HG03045 (cell line): ENCODE measurements at regions not wholly inside any gene's neighbourhood (a gene's known extent, or its start where the extent isn't known, plus 50 kb on each side); places are given as distances from the start of the nearest gene placed in this dataset.
A peak's percentile ranks its signal among the peaks of the same experiment; 100 is the strongest.

ENCODE experiments used
- ATAC-seq: cut with Tn5 transposase; IDR thresholded peaks from one replicate; pipeline ENCODE4 v1.9.1; 2021; ENCODE audit warnings: mild to moderate bottlenecking, moderate library complexity; ENCODE audit not compliant: unreplicated experiment

GRCh38 chr5:74326571-74327338 lies 313.8 kb downstream of the ENC1 start:
- peak; percentile 92 for ATAC-seq

GRCh38 chr5:74325866-74326265 lies 314.7 kb downstream of the ENC1 start:
- ATAC-seq, result no peak

GRCh38 chr5:74324556-74324955 lies 316.0 kb downstream of the ENC1 start:
- ATAC-seq, result no peak

DNA sequence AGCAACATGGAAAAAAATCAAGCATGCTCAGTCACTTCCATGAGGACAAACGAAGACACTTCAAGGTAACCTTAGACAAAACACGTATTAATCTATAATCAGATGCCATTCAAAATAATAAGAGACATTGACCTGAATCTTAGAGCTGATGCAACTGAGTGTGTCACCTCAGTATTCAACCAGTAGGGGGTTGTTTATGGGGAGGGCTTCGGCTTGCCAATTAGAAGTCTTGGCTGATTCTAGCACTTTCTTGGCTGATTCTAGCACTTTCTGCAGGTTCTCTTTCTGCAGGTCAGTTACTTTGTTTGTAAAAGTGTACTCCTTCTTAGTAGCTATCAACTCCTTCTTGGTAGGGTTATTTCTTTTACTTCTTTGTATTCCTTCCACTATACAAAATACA lies 317.6 kb downstream of the ENC1 start:
- ATAC-seq, result no peak

GRCh38 chr5:74322191-74322590 lies 318.3 kb downstream of the ENC1 start:
- no peak for ATAC-seq

DNA sequence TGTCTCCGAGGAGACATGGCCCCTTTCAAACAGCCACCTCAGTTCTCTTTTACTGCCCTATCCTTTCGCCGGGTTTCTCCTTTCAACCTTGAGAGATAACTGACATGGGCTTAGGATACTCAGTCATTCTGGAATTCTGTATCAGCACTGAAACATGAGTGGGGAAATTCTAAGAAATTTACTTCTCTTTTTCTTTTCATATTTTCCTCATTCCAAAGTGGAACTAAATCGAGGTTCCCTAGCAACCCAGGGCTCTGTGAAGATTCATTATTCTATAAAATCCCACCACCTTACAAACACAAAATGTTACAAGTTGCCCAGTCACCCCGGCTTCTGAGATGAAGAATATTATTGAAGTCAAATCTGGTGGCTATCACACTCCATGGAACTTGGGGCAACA lies 319.2 kb downstream of the ENC1 start:
- no peak for ATAC-seq

DNA sequence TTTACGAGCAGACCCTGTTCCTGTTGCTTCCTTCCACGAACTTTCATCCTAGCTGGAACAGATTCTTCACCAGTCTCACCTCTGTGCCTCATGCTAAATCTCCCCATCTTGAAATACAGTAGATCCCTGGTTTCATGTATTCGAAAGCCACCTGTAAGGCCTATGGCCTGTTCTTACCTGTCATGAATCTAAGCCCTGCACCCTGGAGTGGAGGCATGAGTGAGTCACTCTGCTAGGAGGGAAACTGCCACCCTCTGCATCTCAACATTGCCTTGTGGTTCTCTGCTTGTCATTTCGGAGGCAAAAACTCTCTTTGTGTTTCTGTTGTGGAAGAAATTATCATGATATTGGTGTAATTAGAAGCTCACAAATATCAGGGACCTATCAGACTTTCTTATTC lies 320.0 kb downstream of the ENC1 start:
- ATAC-seq, result no peak

GRCh38 chr5:74319076-74319475 lies 321.5 kb downstream of the ENC1 start:
- no peak for ATAC-seq

DNA sequence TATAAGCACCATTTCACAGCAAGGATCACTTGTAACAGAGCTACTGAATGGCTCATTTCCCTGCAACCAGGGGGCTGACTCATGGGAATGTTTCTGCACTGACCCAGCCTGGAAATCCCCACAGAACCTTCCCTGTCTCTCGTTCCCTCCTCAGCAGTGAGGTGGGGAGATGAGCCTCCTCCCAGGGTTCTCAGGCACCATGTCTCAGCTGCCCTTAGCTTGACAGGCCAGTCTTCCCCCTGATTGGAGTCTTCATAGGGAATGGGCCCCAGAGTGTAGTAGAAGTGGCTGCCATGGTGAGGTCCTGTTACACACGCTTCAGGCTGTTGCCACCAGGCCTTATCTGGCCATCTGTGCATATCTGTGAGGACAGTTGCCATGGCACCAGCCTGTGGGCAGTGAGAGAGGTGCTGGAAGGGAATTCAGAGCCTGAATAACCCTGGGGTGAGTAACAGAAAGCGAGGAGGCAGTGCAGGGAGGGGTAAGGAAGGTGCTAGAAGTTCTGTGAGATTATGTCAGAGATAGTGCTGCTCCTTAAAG lies 324.4 kb downstream of the ENC1 start:
- peak; percentile 47 for ATAC-seq

GRCh38 chr5:74314906-74315305 lies 325.6 kb downstream of the ENC1 start:
- ATAC-seq, result no peak

DNA sequence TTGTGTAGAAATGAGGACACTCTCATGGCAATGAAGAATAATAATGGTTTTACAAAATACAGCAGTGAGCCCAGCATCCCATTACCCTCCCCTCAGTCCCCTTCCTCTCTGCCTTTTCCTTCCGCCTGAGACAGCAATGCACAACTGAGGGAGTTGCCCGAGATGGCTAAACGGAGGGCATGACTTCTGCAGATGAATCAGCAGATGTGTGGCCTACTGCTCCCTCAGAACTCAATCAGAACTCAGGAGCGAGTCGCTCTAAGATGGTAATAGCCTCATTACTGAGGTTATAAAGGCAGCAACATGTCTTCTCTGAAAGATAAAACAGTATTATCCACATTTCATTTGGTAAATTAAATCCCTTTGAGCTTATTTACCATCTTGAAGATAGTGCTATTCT lies 326.6 kb downstream of the ENC1 start:
- no peak for ATAC-seq

- ATAC-seq, result no peak
Measured at GRCh38 chr5:74312746-74313145, 327.8 kb downstream of the ENC1 start.

- ATAC-seq, result no peak
Measured at GRCh38 chr5:74311961-74312360, 328.6 kb downstream of the ENC1 start.

DNA sequence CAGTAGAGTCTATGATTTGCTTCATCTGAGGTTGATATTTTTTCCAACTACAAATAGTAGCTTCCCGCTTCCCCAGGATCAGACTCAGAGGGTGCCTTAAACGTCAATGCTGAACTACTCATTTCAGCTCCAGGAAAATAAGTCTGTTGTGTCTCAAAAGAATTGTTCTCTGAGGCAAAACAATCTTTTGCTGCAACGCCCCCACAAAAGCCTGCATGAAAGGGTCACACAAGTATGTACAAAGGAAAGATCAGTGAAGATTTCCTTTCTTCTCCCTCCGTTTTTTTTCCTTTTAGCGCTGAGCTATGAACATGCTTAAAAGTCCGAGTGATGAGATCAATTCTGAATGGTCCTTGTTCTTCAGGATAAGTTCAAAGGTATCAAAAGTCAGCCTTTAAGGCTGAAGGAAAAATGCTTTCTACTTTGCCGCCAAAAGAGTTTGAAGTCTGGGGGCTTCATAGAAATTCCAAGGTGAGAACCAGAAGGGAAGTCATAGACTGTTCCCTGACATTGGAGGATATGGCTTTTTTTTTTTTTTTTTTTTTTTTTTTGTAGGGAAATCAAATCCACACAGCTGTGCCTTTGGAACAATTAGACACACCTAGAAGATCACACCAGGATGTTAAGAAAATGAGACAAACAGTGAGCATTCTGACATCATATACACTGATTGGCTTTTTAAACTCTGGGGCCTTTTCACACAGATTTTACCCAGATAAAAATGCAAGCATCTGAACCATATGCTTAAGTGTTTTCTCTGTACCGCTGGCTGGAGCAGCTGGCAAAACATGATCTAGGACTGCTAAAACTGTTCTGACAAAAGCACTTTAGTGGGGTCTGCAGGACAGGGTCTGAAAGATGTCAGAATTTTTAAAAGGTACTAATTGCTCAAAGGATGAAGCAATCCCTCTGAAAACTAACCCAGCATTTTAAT lies 329.3 kb downstream of the ENC1 start:
- ATAC-seq, result no peak

GRCh38 chr5:74310386-74310785 lies 330.1 kb downstream of the ENC1 start:
- ATAC-seq, result no peak

DNA sequence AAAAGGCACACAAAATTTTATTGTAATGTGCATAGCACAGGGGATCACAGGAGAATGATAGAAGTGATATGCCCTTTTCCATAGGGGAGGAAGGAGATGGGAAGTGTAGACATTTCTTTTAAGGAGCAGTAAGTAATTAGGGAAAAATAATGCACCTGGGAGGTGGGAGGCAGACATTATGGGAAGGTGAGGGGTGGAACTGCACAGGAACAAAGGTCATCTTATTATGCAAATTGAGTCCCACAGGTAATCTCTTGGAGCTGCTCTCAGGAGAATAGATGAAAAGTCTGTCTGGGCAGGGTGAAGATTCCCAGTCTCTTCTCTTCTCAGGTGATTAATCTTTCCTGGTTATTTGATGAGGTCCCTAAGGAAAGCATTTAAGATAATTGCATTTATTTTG lies 331.5 kb downstream of the ENC1 start:
- no peak for ATAC-seq

DNA sequence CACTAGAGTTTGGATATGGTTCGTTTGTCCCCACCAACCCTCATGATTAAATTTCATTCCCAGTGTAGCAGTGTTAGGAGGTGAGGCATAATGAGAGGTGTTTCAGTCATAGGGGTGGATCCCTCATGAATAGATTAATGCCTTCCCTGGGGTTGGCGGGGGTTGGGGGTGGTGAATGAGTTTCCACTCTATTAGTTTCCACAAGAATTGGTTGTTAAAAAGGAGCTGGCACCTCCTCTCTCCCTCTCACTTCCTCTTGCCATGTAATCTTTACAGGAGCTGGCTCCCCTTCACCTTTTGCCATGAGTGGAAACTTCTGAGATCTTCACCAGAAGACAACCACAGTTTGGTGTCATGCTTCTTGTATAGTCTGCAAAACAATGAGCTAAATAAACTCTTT lies 333.7 kb downstream of the ENC1 start:
- no peak for ATAC-seq

DNA sequence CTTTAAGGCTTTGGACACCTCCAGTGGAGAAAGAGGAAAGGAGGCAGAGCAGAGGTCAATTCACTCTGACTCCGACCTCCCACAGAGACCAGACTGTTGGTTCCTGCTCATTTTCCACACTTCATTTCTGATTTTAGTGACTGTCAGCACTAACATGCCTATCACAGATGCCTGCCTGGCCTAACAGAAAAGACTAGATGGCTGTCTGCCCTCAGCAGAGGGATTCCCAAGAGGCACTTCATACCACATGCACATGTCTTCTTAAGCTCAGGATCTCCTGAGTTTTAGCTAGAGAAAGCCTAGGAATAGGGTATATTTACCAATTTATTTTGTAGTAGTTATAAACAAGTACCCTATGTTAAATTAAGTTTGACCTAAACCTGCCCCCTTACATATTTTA lies 336.0 kb downstream of the ENC1 start:
- ATAC-seq, result no peak

GRCh38 chr5:74303578-74303977 lies 336.9 kb downstream of the ENC1 start:
- no peak for ATAC-seq

DNA sequence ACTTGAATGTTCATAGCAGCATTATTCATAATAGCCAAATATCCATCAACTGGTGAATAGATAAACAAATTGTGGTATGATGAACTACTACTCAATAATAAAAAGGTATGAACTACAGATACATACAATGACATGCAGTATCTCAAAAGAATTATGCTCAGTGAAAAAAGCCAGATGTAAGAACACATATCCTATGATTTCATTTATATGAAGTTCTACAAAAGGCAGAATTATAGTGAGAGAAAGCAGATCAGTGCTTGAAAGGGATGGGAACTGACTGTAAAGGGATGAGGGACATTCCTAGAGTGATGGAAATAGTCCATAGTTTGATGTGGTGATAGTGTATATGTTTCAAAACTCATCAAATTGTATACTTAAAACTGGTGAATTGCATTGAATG lies 339.0 kb downstream of the ENC1 start:
- ATAC-seq, result no peak

GRCh38 chr5:74300808-74301389 lies 339.6 kb downstream of the ENC1 start:
- ATAC-seq, result no peak
